ENCODE measurements at regions not wholly inside any gene's neighbourhood (a gene's known extent, or its start where the extent isn't known, plus 50 kb on each side); places are given as distances from the start of the nearest gene placed in this dataset.

DNA sequence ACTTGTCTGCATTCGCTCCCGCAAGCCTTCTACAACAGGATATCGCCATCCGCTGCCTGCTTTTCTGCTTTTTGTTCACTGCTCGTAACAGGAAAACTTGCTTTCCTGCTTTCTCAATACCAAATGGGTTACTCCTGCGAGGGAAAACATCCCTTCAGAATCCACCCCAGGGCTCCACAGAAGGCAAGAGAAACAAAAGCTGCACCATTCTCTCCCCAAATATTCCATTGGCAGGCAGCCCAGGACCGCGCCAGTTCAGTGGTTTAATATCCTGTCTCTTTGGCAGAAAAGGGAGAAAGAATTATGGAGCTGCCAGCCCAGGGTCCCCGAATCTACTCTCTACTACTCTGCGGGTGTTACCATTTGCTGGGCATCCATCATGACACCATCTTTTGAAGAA lies 84.7 kb upstream of the DOCK9 start:
- TF ChIP-seq, protein P1, sequence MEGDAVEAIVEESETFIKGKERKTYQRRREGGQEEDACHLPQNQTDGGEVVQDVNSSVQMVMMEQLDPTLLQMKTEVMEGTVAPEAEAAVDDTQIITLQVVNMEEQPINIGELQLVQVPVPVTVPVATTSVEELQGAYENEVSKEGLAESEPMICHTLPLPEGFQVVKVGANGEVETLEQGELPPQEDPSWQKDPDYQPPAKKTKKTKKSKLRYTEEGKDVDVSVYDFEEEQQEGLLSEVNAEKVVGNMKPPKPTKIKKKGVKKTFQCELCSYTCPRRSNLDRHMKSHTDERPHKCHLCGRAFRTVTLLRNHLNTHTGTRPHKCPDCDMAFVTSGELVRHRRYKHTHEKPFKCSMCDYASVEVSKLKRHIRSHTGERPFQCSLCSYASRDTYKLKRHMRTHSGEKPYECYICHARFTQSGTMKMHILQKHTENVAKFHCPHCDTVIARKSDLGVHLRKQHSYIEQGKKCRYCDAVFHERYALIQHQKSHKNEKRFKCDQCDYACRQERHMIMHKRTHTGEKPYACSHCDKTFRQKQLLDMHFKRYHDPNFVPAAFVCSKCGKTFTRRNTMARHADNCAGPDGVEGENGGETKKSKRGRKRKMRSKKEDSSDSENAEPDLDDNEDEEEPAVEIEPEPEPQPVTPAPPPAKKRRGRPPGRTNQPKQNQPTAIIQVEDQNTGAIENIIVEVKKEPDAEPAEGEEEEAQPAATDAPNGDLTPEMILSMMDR (IDR thresholded peaks at IDR 0.05) = no peak
- TF ChIP-seq POLR2AphosphoS5 (IDR thresholded peaks at IDR 0.05) = peak in 1 of 4 donors; percentile 14
